AG04449 (cell line): ENCODE measurements at regions not wholly inside any gene's neighbourhood (a gene's known extent, or its start where the extent isn't known, plus 50 kb on each side); places are given as distances from the start of the nearest gene placed in this dataset.

Experiments
- CTCF ChIA-PET: fragments of 350-600 bp; formaldehyde crosslinking; extraction: SDS; loops from one replicate; lab custom pipeline; 2021; ENCODE audit warnings: antibody characterized with exemption; lab: Yijun Ruan, JAX
- POLR2A ChIA-PET: fragments of 400-600, 350-600 bp; formaldehyde crosslinking; extraction: SDS; loops from one replicate; lab custom pipeline; 2020; ENCODE audit warnings: antibody characterized with exemption, inconsistent platforms; lab: Yijun Ruan, JAX
- DNase-seq: peaks from one replicate; pipeline ENCODE4 v3.0.0-alpha.2; 2010; ENCODE audit warnings: low read depth, low spot score
- H3K4me3 ChIP-seq: 2 replicates; pipeline ENCODE4 v1.5.1; 2011; ENCODE audit warnings: low read depth, mild to moderate bottlenecking, control low read depth, low read length
- TF ChIP-seq, protein P1 (sequence below): IDR thresholded peaks from one replicate; pipeline ENCODE4 v1.5.1; 2011; ENCODE audit warnings: mild to moderate bottlenecking, moderate library complexity, low read length, control low read depth, inconsistent platforms; ENCODE audit not compliant: insufficient read depth; ENCODE audit errors: missing control alignments

DNA sequence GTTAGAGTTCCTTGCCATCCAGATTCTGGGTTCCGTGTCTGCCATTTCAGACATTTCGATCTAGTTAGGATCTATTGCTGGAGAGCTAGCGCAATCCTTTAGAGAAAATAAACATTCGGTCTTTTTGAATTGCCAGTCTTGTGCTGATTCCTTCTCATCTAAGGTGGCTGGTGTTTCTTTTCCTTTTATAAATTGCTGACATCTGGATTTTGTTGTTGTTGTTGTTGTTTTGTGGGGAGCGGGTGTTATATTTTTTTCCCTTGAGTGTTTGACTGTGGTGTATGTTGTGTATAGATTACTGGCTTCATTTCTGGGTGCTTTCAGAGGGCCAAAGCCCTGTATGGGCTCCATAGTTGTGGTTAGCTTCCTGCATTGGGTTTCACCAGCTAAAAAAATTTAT lies 128.5 kb upstream of the LRP1B start:
- CTCF ChIA-PET: no interaction called here

DNA sequence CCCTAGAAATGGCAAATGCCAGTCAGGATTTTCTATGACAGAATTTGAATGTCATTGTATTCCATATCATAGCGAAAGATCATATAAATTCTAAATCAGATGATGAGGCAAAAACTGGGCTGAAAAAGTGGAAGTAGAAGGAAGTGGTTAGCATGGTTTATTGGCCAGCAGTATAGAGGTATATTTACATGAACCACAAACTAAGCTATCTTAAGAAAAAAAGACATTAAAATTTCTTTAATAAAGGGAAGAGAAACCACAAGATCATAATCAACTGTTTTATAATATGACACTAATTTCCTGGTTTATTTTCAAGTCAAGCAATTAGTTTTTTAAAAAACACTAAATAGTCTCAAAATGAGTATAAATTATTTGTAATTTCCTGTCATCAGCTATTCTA lies 123.2 kb upstream of the LRP1B start:
- TF ChIP-seq, protein P1, sequence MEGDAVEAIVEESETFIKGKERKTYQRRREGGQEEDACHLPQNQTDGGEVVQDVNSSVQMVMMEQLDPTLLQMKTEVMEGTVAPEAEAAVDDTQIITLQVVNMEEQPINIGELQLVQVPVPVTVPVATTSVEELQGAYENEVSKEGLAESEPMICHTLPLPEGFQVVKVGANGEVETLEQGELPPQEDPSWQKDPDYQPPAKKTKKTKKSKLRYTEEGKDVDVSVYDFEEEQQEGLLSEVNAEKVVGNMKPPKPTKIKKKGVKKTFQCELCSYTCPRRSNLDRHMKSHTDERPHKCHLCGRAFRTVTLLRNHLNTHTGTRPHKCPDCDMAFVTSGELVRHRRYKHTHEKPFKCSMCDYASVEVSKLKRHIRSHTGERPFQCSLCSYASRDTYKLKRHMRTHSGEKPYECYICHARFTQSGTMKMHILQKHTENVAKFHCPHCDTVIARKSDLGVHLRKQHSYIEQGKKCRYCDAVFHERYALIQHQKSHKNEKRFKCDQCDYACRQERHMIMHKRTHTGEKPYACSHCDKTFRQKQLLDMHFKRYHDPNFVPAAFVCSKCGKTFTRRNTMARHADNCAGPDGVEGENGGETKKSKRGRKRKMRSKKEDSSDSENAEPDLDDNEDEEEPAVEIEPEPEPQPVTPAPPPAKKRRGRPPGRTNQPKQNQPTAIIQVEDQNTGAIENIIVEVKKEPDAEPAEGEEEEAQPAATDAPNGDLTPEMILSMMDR: no peak
- CTCF ChIA-PET: no interaction called here

More for the DNA sequence above, 128.5 kb upstream of the LRP1B start:
- no peak overlapping the region for H3K4me3 ChIP-seq
- no peak for DNase-seq
- POLR2A ChIA-PET: no interaction called here
- TF ChIP-seq, protein P1: no peak

DNA sequence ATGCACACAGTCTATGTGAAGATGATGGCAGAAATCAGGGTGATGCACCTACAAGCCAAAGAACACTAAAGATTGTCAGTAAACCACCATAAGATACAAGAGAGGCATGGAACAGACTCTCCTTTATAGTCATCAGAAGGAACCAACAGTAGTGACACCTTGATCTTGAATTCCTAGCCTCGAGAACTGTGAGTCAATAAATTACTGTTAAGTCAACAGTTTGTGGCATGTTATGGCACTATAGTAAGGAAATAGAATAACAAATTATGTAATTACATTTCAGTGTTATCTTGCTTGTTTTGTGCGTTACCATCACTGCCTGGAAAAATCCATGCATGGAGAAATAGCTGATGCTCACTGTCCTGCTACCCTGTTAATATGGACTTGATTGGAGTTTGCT lies 110.2 kb upstream of the LRP1B start:
- ChIA-PET POLR2A (no interaction called here), CTCF (no interaction called here)

More for the DNA sequence above, 123.2 kb upstream of the LRP1B start:
- H3K4me3 ChIP-seq: no peak overlapping the region
- no peak for DNase-seq
- POLR2A ChIA-PET: no interaction called here

DNA sequence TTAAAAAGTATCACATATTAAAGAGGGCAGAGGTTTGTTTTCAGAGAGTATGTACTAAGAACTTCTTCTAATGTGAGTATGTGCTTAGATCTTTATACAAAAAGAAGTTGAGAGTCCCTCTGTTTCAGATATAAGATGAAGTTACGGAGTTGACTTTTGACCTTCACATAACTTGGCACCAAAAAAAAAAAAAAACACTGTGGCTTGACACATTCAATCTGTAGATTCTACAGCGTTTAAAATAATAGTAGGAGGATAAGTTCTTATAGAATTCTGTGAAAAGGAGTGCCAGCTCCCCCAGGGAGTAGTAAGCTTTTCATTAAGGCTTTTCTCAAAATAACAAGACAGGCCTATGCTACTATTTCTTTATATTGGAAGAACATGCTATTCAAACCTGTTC lies 105.4 kb upstream of the LRP1B start:
- ChIA-PET CTCF (no interaction called here), POLR2A (no interaction called here)
- TF ChIP-seq, protein P1: no peak
- no peak overlapping the region for H3K4me3 ChIP-seq
- DNase-seq: no peak

More for the DNA sequence above, 110.2 kb upstream of the LRP1B start:
- TF ChIP-seq, protein P1: no peak
- no peak overlapping the region for H3K4me3 ChIP-seq
- DNase-seq: no peak

DNA sequence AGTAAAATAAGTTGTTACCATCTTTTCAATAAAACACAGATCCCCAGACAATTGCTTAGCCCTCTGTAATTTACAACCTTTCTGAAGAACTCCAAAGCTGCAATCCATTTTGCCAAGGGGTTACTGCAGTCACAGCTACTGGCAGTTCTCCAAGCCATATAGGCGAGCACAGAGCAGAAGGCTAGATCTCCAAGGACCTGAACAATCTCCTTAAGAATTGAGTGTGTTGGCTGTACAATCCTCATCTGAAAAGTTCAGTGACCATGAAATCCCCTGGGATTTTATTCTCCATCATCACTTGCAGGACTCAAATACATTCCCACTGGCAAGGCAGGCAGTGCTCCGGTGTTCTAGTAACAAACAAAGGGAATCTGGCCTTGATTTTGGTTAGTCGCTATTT lies 103.9 kb upstream of the LRP1B start:
- POLR2A ChIA-PET: no interaction called here
- TF ChIP-seq, protein P1: no peak
- no peak overlapping the region for H3K4me3 ChIP-seq
- CTCF ChIA-PET: no interaction called here
- no peak for DNase-seq

DNA sequence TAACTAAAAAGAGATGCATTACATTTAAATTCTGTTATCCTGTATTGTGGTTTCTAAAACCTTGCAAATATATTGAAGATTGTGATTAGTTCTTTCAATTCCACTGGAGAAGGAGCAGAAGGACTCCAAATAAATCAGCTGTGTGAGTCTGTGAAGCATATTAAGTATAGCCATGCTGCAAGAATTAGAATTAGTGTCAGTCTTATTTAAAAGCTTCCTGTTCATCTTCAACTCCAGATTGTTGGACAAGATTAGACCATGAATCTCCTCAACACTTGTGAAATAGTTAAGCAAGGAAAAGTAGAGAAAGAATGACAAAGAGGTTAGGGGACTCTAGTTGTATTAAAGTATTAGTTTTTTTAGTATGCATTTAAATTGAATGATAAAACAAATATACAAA lies 92.5 kb upstream of the LRP1B start:
- CTCF ChIA-PET: no interaction called here
- DNase-seq: no peak

More for the DNA sequence above, 92.5 kb upstream of the LRP1B start:
- H3K4me3 ChIP-seq: no peak overlapping the region
- POLR2A ChIA-PET: no interaction called here
- TF ChIP-seq, protein P1: no peak
